ENCODE measurements at regions not wholly inside any gene's neighbourhood (a gene's known extent, or its start where the extent isn't known, plus 50 kb on each side); places are given as distances from the start of the nearest gene placed in this dataset.

- H3K27me3 ChIP-seq (ENCODE audit: control insufficient read depth in 1 of 2, insufficient read depth in 2 of 2, low read length in 2 of 2): peaks cover 0 to 2% of the 10 kb centered on the region in 2 donors
- peaks cover 6 to 16% of the 10 kb centered on the region in 2 donors for H3K9me3 ChIP-seq (ENCODE audit: control insufficient read depth in 2 of 2, low read length in 2 of 2)
- no peaks in the 10 kb centered on the region for H3K4me1 ChIP-seq (ENCODE audit: control insufficient read depth, insufficient read depth, low read length)
- no peaks in the 10 kb centered on the region for H3K36me3 ChIP-seq (ENCODE audit: control insufficient read depth in 2 of 2, insufficient read depth in 2 of 2, low read length in 2 of 2)
- no peak overlapping the region for H3K27ac ChIP-seq (ENCODE audit: low read length)
- H3K9ac ChIP-seq (ENCODE audit: low read length in 2 of 2): no peak overlapping the region
- no peak overlapping the region for H3K4me3 ChIP-seq (ENCODE audit: low read length in 2 of 2)
Observed at GRCh38 chr14:104244221-104245011, 106.0 kb downstream of the KIF26A start.

GRCh38 chr14:104245075-104245474, 106.7 kb downstream of the KIF26A start:
- H3K27ac ChIP-seq (ENCODE audit: low read length): no peak overlapping the region

GRCh38 chr14:104245723-104246122, 107.3 kb downstream of the KIF26A start:
- H3K9me3 ChIP-seq (ENCODE audit: control insufficient read depth in 2 of 2, low read length in 2 of 2): peaks cover 6 to 16% of the 10 kb centered on the region in 2 donors
- no peak overlapping the region for H3K9ac ChIP-seq (ENCODE audit: low read length in 2 of 2)
- H3K4me1 ChIP-seq (ENCODE audit: control insufficient read depth, insufficient read depth, low read length): no peaks in the 10 kb centered on the region
- H3K27me3 ChIP-seq (ENCODE audit: control insufficient read depth in 1 of 2, insufficient read depth in 2 of 2, low read length in 2 of 2): peaks cover 0 to 2% of the 10 kb centered on the region in 2 donors
- H3K27ac ChIP-seq (ENCODE audit: low read length): no peak overlapping the region
- no peak overlapping the region for H3K4me3 ChIP-seq (ENCODE audit: low read length in 2 of 2)
- no peaks in the 10 kb centered on the region for H3K36me3 ChIP-seq (ENCODE audit: control insufficient read depth in 2 of 2, insufficient read depth in 2 of 2, low read length in 2 of 2)

More at GRCh38 chr14:104245075-104245474, 106.7 kb downstream of the KIF26A start:
- Histone ChIP-seq H3K9ac (ENCODE audit: low read length in 2 of 2) (no peak overlapping the region), H3K9me3 (ENCODE audit: control insufficient read depth in 2 of 2, low read length in 2 of 2) (peaks cover 6 to 16% of the 10 kb centered on the region in 2 donors), H3K4me1 (ENCODE audit: control insufficient read depth, insufficient read depth, low read length) (no peaks in the 10 kb centered on the region), H3K4me3 (ENCODE audit: low read length in 2 of 2) (no peak overlapping the region), H3K27me3 (ENCODE audit: control insufficient read depth in 1 of 2, insufficient read depth in 2 of 2, low read length in 2 of 2) (peaks cover 0 to 2% of the 10 kb centered on the region in 2 donors), H3K36me3 (ENCODE audit: control insufficient read depth in 2 of 2, insufficient read depth in 2 of 2, low read length in 2 of 2) (no peaks in the 10 kb centered on the region)

- peaks cover 6 to 16% of the 10 kb centered on the region in 2 donors for H3K9me3 ChIP-seq (ENCODE audit: control insufficient read depth in 2 of 2, low read length in 2 of 2)
- no peaks in the 10 kb centered on the region for H3K36me3 ChIP-seq (ENCODE audit: control insufficient read depth in 2 of 2, insufficient read depth in 2 of 2, low read length in 2 of 2)
- no peak overlapping the region for H3K27ac ChIP-seq (ENCODE audit: low read length)
- no peak overlapping the region for H3K9ac ChIP-seq (ENCODE audit: low read length in 2 of 2)
- peaks cover 0 to 2% of the 10 kb centered on the region in 2 donors for H3K27me3 ChIP-seq (ENCODE audit: control insufficient read depth in 1 of 2, insufficient read depth in 2 of 2, low read length in 2 of 2)
- no peaks in the 10 kb centered on the region for H3K4me1 ChIP-seq (ENCODE audit: control insufficient read depth, insufficient read depth, low read length)
- H3K4me3 ChIP-seq (ENCODE audit: low read length in 2 of 2): no peak overlapping the region
Observed at GRCh38 chr14:104246401-104247335, 108.3 kb downstream of the KIF26A start.

- Histone ChIP-seq H3K4me1 (ENCODE audit: control insufficient read depth, insufficient read depth, low read length) (no peaks in the 10 kb centered on the region), H3K9me3 (ENCODE audit: control insufficient read depth in 2 of 2, low read length in 2 of 2) (peaks cover 6 to 16% of the 10 kb centered on the region in 2 donors), H3K4me3 (ENCODE audit: low read length in 2 of 2) (no peak overlapping the region), H3K27ac (ENCODE audit: low read length) (no peak overlapping the region), H3K36me3 (ENCODE audit: control insufficient read depth in 2 of 2, insufficient read depth in 2 of 2, low read length in 2 of 2) (no peaks in the 10 kb centered on the region), H3K9ac (ENCODE audit: low read length in 2 of 2) (no peak overlapping the region), H3K27me3 (ENCODE audit: control insufficient read depth in 1 of 2, insufficient read depth in 2 of 2, low read length in 2 of 2) (peaks cover 0 to 2% of the 10 kb centered on the region in 2 donors)
Observed at GRCh38 chr14:104247336-104248202, 109.2 kb downstream of the KIF26A start.

- Histone ChIP-seq H3K27me3 (ENCODE audit: control insufficient read depth in 1 of 2, insufficient read depth in 2 of 2, low read length in 2 of 2) (peaks cover 0 to 2% of the 10 kb centered on the region in 2 donors), H3K27ac (ENCODE audit: low read length) (no peak overlapping the region), H3K4me3 (ENCODE audit: low read length in 2 of 2) (no peak overlapping the region), H3K36me3 (ENCODE audit: control insufficient read depth in 2 of 2, insufficient read depth in 2 of 2, low read length in 2 of 2) (no peaks in the 10 kb centered on the region), H3K4me1 (ENCODE audit: control insufficient read depth, insufficient read depth, low read length) (no peaks in the 10 kb centered on the region), H3K9me3 (ENCODE audit: control insufficient read depth in 2 of 2, low read length in 2 of 2) (peaks cover 4 to 11% of the 10 kb centered on the region in 2 donors), H3K9ac (ENCODE audit: low read length in 2 of 2) (no peak overlapping the region)
Observed at GRCh38 chr14:104248203-104249055, 110.0 kb downstream of the KIF26A start.

GRCh38 chr14:104249089-104249488, 110.7 kb downstream of the KIF26A start:
- H3K4me1 ChIP-seq (ENCODE audit: control insufficient read depth, insufficient read depth, low read length): no peaks in the 10 kb centered on the region
- H3K36me3 ChIP-seq (ENCODE audit: control insufficient read depth in 2 of 2, insufficient read depth in 2 of 2, low read length in 2 of 2): no peaks in the 10 kb centered on the region
- H3K27ac ChIP-seq (ENCODE audit: low read length): no peak overlapping the region
- no peak overlapping the region for H3K4me3 ChIP-seq (ENCODE audit: low read length in 2 of 2)
- peaks cover 4 to 8% of the 10 kb centered on the region in 2 donors for H3K9me3 ChIP-seq (ENCODE audit: control insufficient read depth in 2 of 2, low read length in 2 of 2)
- H3K27me3 ChIP-seq (ENCODE audit: control insufficient read depth in 1 of 2, insufficient read depth in 2 of 2, low read length in 2 of 2): peaks cover 0 to 2% of the 10 kb centered on the region in 2 donors
- H3K9ac ChIP-seq (ENCODE audit: low read length in 2 of 2): no peak overlapping the region

GRCh38 chr14:104249706-104250105, 111.3 kb downstream of the KIF26A start:
- Histone ChIP-seq H3K27ac (ENCODE audit: low read length) (no peak overlapping the region), H3K4me1 (ENCODE audit: control insufficient read depth, insufficient read depth, low read length) (no peaks in the 10 kb centered on the region), H3K9me3 (ENCODE audit: control insufficient read depth in 2 of 2, low read length in 2 of 2) (peaks cover 4 to 6% of the 10 kb centered on the region in 2 donors), H3K4me3 (ENCODE audit: low read length in 2 of 2) (no peak overlapping the region), H3K27me3 (ENCODE audit: control insufficient read depth in 1 of 2, insufficient read depth in 2 of 2, low read length in 2 of 2) (no peaks in the 10 kb centered on the region), H3K9ac (ENCODE audit: low read length in 2 of 2) (no peak overlapping the region), H3K36me3 (ENCODE audit: control insufficient read depth in 2 of 2, insufficient read depth in 2 of 2, low read length in 2 of 2) (no peaks in the 10 kb centered on the region)

- no peaks in the 10 kb centered on the region for H3K4me1 ChIP-seq (ENCODE audit: control insufficient read depth, insufficient read depth, low read length)
- no peaks in the 10 kb centered on the region for H3K36me3 ChIP-seq (ENCODE audit: control insufficient read depth in 2 of 2, insufficient read depth in 2 of 2, low read length in 2 of 2)
- peaks cover 3 to 4% of the 10 kb centered on the region in 2 donors for H3K9me3 ChIP-seq (ENCODE audit: control insufficient read depth in 2 of 2, low read length in 2 of 2)
- H3K9ac ChIP-seq (ENCODE audit: low read length in 2 of 2): no peak overlapping the region
- no peak overlapping the region for H3K4me3 ChIP-seq (ENCODE audit: low read length in 2 of 2)
- H3K27ac ChIP-seq (ENCODE audit: low read length): no peak overlapping the region
- H3K27me3 ChIP-seq (ENCODE audit: control insufficient read depth in 1 of 2, insufficient read depth in 2 of 2, low read length in 2 of 2): peaks cover 0 to 3% of the 10 kb centered on the region in 2 donors
Observed at GRCh38 chr14:104250175-104250574, 111.8 kb downstream of the KIF26A start.

Data from stomach smooth muscle (tissue), 2 donors.